ENCODE measurements at regions not wholly inside any gene's neighbourhood (a gene's known extent, or its start where the extent isn't known, plus 50 kb on each side); places are given as distances from the start of the nearest gene placed in this dataset.

- Histone ChIP-seq H3K36me3 (no peaks in the 10 kb centered on the region), H3K9me3 (replicated peaks) (no peaks in the 10 kb centered on the region), H3K4me1 (no peaks in the 10 kb centered on the region), H3K27me3 (no peaks in the 10 kb centered on the region), H3K27ac (no peak overlapping the region), H3K4me3 (no peak overlapping the region)
- DNase-seq = no peak
Observed at GRCh38 chr16:85971902-85972638, 73.1 kb downstream of the IRF8 start.

GRCh38 chr16:85974428-85975375 lies 75.7 kb downstream of the IRF8 start:
- Histone ChIP-seq H3K27me3 (no peaks in the 10 kb centered on the region), H3K9me3 (replicated peaks) (no peaks in the 10 kb centered on the region), H3K36me3 (no peaks in the 10 kb centered on the region), H3K4me1 (no peaks in the 10 kb centered on the region), H3K4me3 (no peak overlapping the region), H3K27ac (no peak overlapping the region)
- DNase-seq = no peak

GRCh38 chr16:85975451-85975981 lies 76.6 kb downstream of the IRF8 start:
- H3K36me3 ChIP-seq = no peaks in the 10 kb centered on the region
- no peak overlapping the region for H3K27ac ChIP-seq
- H3K4me3 ChIP-seq = no peak overlapping the region
- H3K9me3 ChIP-seq (replicated peaks) = no peaks in the 10 kb centered on the region
- H3K4me1 ChIP-seq = no peaks in the 10 kb centered on the region
- no peak for DNase-seq
- no peaks in the 10 kb centered on the region for H3K27me3 ChIP-seq

- Histone ChIP-seq H3K9me3 (replicated peaks) (no peaks in the 10 kb centered on the region), H3K4me3 (no peak overlapping the region), H3K36me3 (no peaks in the 10 kb centered on the region), H3K27me3 (no peaks in the 10 kb centered on the region), H3K4me1 (no peaks in the 10 kb centered on the region), H3K27ac (no peak overlapping the region)
- no peak for DNase-seq
Observed at GRCh38 chr16:85978291-85978775, 79.4 kb downstream of the IRF8 start.

DNA sequence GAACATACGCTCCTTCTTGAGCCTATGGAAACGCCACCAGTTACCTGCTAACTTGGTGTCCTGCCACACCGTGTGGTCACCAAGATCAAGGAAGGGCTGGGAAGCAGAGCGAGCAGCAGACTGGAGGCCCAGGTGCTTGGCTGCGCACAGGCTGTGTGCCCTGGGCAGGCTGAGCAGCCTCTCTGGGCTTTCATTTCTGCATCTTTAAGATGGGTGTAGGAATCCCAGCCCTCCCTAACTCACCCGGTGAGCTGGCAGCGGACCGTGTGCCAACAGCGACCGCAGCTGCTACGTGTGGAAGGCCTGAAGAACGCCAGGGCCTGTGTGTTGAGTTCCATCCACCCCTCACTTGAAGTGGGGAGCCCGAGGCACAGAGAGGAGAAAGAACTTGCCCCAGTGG lies 80.0 kb downstream of the IRF8 start:
- DNase-seq = no peak
- Histone ChIP-seq H3K27ac (no peak overlapping the region), H3K27me3 (no peaks in the 10 kb centered on the region), H3K4me1 (no peaks in the 10 kb centered on the region), H3K9me3 (replicated peaks) (no peaks in the 10 kb centered on the region), H3K36me3 (no peaks in the 10 kb centered on the region), H3K4me3 (no peak overlapping the region)

GRCh38 chr16:85979605-85980004 lies 80.6 kb downstream of the IRF8 start:
- Histone ChIP-seq H3K36me3 (no peaks in the 10 kb centered on the region), H3K27me3 (no peaks in the 10 kb centered on the region), H3K9me3 (replicated peaks) (no peaks in the 10 kb centered on the region), H3K4me3 (no peak overlapping the region), H3K4me1 (no peaks in the 10 kb centered on the region), H3K27ac (no peak overlapping the region)
- no peak for DNase-seq

GRCh38 chr16:85980686-85981085 lies 81.7 kb downstream of the IRF8 start:
- H3K4me3 ChIP-seq = no peak overlapping the region
- no peaks in the 10 kb centered on the region for H3K36me3 ChIP-seq
- H3K27ac ChIP-seq = no peak overlapping the region
- H3K27me3 ChIP-seq = no peaks in the 10 kb centered on the region
- DNase-seq = no peak
- H3K9me3 ChIP-seq (replicated peaks) = no peaks in the 10 kb centered on the region
- H3K4me1 ChIP-seq = no peaks in the 10 kb centered on the region

DNA sequence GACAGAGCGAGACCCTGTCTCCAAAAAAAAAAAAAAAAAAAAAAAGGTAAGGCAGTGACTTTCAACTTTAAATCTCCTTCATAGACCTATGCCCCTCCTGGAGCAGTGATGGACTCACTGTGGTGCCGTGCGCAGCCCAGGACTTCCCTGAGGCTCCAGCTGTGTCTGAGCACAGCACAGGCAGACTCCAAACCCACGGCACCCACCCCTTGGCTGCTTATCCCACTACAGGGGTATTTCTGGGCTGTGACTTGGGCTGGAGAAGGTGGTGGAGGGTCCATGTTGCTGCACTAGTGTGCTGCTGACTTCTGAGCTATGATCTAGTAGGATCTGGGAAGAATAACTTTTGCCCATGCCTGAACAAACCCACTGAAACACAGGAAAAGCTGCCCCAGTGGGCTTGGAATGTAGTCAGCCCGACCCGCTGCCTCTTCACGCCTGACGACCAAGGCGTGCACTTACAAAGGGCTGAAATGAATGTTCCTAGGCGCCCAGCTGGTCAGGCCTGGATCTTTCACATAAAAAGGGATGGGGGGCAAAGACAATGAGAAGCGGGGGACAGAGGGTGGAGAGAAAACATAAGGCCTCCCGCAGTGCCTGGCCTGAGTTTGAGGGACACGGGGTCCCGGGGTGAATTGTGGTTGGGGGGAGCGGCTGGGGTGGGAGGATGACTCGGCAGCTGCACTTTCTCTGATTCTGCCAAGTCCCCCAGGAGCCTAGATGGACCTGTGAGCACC lies 83.0 kb downstream of the IRF8 start:
- Histone ChIP-seq H3K9me3 (replicated peaks) (no peaks in the 10 kb centered on the region), H3K27me3 (no peaks in the 10 kb centered on the region), H3K36me3 (no peaks in the 10 kb centered on the region), H3K27ac (no peak overlapping the region), H3K4me3 (no peak overlapping the region), H3K4me1 (no peaks in the 10 kb centered on the region)
- DNase-seq = no peak

DNA sequence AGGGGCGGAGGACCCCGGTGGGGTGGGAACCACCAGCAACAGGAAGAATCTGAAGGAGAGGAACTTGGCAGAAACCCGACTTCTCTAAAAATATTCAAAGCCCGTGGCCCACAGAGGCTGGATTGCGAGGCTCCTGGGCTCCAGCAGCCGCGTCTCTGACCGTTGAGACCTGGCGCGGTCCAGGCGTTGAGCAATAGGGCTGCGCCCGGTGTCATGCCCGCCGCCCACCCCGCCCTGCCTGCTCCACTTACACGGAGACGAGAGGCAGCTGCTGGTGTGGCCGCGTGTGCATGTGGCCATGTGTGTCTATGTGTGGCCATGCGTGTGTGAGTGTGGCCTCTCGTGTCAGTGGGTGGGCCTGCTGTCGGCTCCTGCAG lies 83.6 kb downstream of the IRF8 start:
- Histone ChIP-seq H3K9me3 (replicated peaks) (no peaks in the 10 kb centered on the region), H3K4me1 (no peaks in the 10 kb centered on the region), H3K4me3 (no peak overlapping the region), H3K27me3 (no peaks in the 10 kb centered on the region), H3K36me3 (no peaks in the 10 kb centered on the region), H3K27ac (no peak overlapping the region)
- DNase-seq = no peak

DNA sequence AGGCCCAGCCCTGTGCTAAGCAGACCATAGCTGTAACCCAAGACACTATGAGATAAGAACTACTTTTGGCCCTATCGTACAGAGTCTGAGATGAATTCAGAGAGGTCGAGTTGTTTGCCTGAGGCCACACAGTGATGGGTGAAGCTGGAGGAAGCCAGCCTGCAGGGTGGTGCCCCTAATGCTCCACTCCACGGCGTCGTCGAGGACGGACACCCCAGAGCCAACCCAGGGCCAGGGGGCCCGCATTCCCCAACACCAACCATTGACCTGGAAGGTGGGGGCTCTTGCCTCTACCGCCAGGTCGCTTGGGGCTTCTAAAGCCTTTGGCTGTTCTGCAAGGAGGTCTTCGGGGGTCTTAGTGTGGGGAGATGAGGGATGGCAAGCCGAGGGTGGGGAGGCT lies 84.1 kb downstream of the IRF8 start:
- H3K9me3 ChIP-seq (replicated peaks) = no peaks in the 10 kb centered on the region
- no peak overlapping the region for H3K27ac ChIP-seq
- H3K27me3 ChIP-seq = no peaks in the 10 kb centered on the region
- no peak for DNase-seq
- H3K36me3 ChIP-seq = no peaks in the 10 kb centered on the region
- no peaks in the 10 kb centered on the region for H3K4me1 ChIP-seq
- no peak overlapping the region for H3K4me3 ChIP-seq

DNA sequence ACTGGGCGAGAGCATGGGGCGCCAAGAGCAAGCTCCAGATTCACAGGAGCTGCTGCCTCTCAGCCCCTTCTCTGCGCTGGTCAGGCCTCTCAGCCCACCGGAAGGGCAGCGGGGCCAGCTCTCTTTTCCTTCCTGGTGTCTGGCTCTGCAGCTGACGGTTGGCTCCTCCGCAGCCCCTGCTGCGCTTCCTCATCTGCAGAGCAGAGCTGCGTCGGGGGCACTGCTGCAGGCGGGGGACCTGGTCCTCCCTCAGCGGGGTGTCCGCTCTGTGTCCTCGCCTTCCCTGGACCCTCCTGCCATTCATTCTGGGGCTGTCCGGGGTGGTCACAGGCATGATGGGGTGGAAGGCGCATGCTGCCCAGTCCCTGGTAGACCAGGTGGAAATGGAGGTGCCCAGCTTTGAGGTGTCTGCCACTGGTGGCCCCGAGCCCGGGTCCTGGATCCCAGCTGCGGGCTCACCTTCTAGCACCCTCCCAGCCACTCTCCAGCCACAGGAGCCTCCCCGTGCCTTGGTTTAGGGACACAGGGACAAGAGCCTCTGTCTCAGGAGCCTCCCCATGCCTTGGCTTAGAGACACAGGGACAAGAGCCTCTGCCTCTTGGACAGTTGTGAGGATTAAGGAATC lies 84.8 kb downstream of the IRF8 start:
- Histone ChIP-seq H3K27ac (no peak overlapping the region), H3K36me3 (no peaks in the 10 kb centered on the region), H3K9me3 (replicated peaks) (no peaks in the 10 kb centered on the region), H3K27me3 (no peaks in the 10 kb centered on the region), H3K4me3 (no peak overlapping the region), H3K4me1 (no peaks in the 10 kb centered on the region)
- DNase-seq = no peak

DNA sequence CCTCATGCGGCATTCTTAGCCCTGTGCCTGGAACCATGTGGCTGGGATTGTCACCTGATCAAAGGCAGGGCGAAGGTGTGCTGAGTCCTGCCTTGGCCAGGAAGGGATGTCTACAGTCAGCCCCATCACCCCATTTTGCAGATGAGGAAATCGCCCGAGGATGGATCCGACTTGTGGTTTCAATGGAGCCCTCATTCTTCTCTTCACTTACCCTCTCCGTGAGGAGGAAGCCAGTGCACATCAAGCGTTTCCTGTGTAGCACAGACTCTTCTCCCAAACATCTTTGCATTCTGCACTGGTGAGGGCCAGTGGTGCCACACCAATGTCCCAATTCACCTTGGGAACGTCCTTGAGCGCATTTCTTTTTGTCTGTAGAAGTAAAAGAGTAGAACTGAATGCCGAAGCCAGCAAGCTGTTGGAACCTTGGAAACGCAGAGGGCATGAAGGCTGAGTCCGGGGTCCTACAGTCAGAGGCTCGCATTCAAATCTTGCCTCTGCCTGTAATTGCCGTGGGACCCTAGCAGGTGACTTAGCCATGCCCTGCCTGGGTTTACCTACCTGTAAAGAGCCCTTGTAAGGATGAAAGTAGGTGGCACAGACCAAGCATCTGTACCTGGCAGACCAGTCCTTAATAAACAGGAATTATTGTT lies 85.4 kb downstream of the IRF8 start:
- no peak for DNase-seq
- Histone ChIP-seq H3K27ac (no peak overlapping the region), H3K36me3 (no peaks in the 10 kb centered on the region), H3K4me1 (no peaks in the 10 kb centered on the region), H3K9me3 (replicated peaks) (no peaks in the 10 kb centered on the region), H3K4me3 (no peak overlapping the region), H3K27me3 (no peaks in the 10 kb centered on the region)

- Histone ChIP-seq H3K27ac (no peak overlapping the region), H3K36me3 (no peaks in the 10 kb centered on the region), H3K9me3 (replicated peaks) (no peaks in the 10 kb centered on the region), H3K4me3 (no peak overlapping the region), H3K27me3 (no peaks in the 10 kb centered on the region), H3K4me1 (no peaks in the 10 kb centered on the region)
- no peak for DNase-seq
Observed at GRCh38 chr16:85984947-85985451, 86.0 kb downstream of the IRF8 start.

Measured in SJCRH30 (cell line).